NCI-H2171 (cell line): ENCODE measurements at regions not wholly inside any gene's neighbourhood (a gene's known extent, or its start where the extent isn't known, plus 50 kb on each side); places are given as distances from the start of the nearest gene placed in this dataset.
A peak's percentile ranks its signal among the peaks of the same experiment; 100 is the strongest.

Experiments used
- DNase-seq: peaks from one replicate; lab custom pipeline; 2025; lab: John Stamatoyannopoulos, UW

DNA sequence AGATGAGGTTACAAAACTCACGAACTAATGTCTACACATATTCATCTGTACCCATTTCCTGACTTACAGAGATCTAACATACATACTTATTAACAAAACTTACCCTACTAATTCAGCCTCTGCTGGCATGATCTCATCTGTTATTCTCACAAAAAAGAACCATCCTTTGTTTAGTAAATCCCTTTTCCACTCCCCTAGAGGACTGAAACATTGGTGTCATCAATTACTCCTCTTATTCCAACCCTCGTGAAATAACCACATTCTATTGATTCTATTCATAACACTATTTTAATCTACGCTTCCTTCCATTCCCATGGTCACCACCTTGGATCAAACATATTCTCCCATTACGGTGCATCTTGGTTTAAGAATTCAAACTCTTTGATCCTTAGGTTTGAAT, 505.9 kb downstream of the SI start:
- no peak for DNase-seq

DNA sequence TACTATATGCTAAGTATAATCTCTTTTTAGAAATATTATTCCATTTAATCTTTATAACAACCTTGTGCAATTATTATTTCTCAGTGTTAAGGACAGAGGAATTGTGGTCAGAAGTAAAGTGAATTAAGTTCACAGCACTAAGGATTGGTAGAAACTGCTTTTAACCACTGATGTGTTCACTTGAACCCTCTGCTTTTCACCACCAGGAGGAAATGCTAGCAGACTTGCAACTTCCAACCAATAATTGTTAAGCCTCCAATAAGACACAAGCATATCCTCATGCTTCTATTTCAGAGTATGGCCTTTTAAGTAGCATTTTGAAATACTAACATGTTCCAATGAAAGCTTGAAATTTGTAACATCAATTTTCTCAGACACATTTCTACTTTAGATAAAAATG, 527.4 kb downstream of the SI start:
- DNase-seq, result no peak

DNA sequence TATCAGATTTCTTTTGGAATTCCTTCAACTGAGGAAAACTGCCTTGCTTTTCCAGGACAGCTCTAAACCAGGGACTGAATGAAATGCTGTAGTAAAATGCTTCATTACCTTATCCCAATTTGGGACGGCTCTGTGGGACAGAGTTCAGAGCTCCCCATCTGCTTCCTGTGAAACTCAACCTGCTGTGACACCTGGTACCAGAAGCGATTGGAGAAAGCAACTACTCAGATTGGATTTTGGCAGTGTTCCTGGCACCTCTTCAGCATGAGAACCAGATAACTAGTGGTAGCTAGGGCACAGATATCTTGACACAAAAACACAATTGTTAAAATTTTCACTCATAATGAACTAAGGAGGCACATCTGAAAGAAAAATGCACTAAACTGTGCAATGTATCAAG, 539.1 kb downstream of the SI start:
- peak; percentile 95 for DNase-seq

DNA sequence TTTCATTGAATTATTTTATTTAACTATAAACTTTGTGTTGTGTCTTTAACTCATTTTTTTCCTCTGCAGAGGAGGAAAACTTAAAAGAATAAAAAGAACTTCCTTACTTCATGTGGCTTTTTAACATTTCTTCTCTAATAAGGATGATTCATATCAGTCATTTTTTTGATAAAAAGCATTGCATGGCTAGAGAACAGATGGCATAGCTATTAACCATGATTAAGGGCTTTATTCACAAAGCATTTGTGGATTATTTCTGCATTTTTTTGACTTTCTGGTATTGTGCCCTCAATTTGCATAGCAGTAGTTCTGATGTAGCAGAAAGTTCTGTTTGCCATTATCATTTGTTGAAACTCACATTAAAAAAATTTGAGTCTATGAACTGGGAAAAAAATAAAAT, 540.8 kb downstream of the SI start:
- peak; percentile 44 for DNase-seq

DNA sequence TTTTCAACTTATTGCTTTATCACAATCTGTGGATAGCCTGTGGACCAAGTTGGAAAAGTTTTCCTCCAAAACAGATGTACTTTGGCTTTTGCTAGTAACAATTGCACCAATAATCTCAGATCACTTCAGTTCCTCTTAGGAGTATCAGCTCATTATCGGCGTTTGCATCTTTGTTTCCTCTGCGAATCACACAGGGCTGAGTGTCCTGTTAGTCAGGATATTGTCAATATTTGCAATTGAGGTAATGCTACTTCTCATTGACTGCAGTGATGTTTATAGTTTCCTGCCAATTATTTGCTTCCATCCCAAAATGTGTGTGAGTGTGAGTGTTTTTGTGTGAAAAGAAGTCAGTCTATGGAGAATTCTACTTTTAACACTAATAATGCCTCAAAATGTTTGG, 545.0 kb downstream of the SI start:
- no peak for DNase-seq

DNA sequence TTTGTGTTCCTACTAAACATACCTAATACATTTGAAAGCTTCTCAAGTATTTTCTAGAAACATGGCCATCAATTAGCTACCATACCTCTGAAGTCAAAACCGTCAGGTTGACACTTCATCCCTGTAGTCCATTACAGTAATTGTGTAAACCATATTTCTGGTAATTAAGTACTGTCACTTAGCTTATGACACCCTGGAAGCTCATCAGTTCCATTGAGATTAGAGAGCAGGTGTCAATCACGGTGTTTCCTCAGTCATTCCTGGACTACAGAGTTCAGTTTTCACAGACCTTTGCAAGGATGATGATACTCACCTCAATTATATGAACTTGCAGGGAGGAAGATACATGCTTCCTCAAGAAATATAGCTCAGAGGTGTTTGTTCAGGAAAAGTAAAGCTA, 552.0 kb downstream of the SI start:
- DNase-seq, result no peak

DNA sequence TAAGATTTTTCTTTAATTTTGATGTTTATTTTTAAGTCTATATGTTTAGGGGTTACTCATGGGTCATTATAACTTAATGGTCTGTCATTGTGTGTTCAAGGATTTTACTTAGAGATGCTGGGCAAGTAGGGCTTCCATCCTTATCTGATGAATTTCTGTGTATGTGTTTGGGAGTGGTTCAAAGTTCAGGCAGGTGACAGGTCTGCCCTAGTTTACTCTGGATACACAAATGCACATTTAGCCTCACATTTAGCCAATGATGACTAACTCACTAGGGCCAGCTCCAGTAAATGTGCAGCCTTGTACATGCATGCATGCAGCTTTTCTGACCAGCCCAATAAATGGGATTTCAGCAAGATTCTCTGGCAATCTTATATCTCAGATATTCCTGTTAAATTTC, 554.1 kb downstream of the SI start:
- no peak for DNase-seq

DNA sequence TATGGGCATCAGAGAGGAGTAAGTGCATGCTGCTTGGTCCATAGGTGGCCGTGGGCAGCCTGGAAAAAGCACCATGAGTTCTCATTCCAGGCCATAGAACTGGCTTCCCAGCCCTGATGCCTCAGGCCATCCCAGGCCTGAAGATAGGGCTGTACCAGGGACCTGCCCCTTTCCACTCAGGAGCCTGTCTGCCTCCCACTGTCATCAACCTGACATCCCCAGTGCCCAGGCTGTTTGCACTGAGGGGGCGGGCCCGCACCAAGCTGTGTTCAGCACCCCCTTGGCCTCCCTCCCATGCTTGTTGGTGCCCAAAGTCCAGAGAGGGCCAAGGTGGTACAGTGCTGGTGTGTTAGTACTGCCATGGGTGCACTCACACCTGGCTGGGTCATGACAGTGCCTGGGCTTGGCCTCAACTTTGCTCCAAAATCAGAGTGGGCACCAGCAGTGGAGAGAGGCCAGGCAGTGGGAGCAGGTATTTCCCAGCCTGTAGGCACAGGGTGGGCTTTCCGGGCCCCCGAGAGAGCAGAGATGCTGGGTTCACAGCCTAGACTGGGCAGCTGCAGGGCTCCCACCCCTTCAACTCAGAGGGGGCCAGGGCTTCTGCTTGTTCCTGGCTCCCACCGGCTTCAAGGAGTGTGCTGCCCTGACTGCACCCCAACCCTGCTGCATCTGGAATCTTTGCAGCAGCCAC, 556.1 kb downstream of the SI start:
- no peak for DNase-seq

DNA sequence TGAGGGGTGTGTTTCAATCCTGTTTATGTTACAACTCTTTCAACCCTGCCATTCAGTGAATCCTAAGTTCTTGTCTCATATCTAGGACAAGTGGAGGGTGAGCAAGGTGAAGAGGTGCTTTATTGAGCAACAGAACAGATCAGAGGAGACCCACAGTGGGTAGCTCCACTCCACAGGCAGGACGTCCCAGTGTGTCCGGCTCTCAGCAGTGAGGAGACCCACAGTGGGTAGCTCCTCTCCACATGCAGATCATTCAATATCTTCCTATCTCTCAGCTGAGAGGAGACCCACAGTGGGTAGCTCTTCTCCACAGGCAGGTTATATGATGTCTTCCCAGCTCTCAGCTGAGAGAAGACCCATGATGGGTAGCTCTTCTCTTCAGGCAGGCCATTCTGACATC, 556.7 kb downstream of the SI start:
- no peak for DNase-seq

DNA sequence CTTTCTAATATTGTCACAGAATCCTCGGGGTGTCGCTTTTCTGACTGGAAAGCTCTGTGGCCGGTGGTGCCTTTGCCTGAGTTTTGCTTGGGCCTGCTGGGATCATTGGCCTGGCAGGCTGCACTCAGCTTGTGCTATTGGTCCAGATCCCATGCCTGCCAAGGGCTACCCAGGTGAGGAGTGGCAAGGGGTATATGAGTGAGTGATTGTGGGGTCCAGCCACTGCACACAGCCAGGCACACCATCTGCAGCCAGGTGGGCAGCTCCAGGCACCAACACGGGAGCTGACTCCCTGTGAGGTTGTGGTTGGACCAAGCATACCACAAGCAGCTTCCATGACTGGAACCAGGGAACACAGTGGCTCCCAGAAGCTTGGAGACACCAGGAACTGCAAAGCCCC, 557.2 kb downstream of the SI start:
- DNase-seq, result no peak

DNA sequence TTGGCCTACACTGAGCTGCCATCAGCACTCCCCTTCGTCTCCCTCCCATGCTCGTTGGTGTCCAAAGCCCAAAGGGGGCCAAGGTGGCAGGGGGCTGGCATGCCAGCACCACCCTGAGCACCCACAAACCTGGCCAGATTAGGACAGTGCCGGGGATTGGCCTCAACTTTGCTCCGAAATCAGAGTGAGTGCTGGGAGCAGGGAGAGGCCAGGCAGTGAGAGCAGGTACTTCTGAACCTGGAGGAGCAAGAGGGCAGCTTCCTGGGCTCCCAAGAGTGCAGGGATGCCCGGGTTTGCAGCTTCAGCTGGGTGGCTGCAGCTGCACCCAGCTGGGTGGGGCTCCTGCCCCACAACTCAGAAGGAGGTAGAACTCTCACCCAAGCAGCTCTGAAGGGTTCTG, 563.0 kb downstream of the SI start:
- DNase-seq, result no peak

DNA sequence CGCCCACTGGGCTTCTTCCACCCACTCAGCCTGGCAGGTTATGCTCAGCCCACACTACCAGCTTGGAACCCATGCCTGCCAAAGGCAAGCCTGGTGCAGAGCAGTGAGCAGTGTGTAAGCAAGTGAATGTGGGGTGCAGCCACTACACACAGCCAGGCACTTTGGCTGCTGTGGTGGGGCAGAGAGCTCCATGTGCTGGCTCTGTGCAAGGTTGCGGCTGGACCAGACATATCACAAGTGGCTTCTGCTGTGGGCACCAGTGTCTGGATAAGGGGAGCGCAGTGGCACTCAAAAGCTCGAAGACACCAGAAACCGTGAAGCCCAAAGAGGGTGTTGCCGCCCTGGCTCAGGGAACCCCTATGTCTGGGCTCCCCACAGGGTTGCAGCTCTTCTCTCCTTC, 563.7 kb downstream of the SI start:
- DNase-seq, result no peak

DNA sequence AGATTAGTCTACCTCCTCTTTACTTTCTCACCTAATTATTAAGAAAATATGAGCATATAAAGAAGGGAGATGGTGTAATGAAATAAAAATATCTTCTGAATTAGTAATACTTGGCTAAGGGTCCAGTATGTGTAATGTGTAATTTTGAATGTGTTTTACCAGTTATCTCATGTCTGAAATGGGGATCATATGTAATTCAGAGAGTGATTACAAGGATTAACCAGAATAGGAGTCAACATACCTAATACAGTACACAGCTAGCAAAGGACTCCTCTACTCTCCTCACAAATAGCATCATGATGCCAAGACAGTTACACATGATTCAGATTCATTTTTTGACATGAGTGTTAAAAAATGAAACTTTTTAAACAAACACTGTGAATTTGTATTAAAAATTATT, 570.4 kb downstream of the SI start:
- no peak for DNase-seq

DNA sequence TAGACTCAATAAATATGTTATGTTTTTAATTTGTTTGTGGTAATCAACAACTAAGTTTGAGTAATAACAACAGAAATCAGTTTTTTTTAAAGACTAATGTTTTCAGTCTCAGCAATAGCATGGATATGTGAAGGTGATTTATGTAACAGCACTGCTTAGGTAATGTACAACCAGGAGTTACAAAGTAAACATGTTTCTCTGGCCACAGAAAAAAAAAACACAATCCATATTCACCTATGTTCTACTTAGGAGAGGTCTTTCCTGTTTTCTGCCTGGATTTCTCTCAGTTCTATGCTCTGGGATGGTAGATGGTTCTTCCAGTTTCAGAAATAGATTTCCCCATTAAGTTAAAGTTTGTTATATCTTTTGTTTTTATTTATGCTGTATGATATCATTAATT, 579.4 kb downstream of the SI start:
- DNase-seq, result no peak

DNA sequence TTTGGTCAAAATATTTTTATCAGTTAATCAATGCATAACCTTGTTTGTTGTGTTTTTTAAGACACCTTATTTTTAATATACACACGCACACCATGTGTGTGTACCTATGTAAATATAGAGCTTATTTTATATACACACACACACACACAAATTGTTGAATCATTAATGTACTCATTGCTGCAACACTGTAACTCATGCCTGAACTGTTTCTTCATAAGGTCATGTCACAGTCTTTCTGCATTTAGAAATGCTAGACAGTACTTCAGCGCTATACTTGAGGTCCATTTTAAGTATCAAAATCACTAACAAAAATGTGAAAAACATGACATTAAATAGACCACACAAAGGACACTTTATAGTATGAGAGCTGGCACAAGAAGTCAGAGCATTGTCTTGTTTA, 589.4 kb downstream of the SI start:
- DNase-seq, result no peak

DNA sequence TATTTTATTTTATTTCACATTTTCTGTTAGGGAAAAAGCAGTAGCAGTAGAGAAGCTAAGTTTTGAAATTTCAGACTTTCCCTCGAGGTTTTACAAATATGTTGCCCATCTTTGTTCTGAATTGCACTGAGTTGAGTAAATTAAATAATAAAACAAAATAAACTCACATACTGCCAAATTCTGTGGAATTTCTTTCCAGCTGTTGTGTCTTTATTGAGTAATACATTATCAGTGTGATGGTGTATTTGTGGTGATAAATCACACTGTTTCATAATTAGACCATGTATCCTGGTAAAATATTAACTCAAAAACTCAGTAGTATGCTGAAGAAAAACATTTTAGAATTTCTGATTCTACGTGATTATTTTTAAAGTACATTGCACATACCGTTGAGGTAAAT, 592.1 kb downstream of the SI start:
- no peak for DNase-seq

DNA sequence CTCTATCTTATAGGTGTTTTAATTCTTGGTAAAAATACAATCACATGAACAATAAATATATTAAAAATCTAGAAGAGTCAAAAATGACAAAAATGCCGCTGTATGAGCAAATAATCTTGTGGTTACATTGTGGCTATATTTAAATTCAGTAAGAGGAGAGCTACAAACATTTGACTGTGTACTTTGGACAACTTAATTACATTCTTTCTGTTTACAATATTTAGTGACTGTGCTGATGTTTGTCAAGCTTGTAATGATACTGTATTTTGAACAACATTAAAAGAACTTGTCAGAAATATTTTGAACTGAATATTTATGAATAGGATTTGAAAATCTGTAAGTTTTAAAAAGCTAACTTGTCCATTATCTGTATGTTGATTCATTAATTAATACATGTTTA, 598.3 kb downstream of the SI start:
- DNase-seq, result no peak

DNA sequence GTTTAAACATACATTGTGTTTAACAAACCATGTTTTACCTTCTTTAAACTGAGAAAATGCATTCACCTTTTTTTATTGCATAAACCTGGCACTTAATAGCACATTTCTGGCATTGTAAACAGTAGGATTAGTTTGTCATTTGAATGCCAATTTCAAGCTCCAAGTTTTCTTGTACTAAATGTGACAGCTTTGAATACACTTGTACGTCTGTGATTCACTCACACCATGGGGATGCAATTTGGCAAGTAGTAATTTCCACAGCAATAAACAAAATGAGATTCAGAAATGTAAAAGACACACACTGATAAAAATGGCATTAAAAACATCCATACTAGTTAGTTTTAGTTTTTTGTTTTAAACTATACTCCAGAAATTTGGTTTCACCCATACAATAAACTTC, 598.9 kb downstream of the SI start:
- DNase-seq, result no peak

DNA sequence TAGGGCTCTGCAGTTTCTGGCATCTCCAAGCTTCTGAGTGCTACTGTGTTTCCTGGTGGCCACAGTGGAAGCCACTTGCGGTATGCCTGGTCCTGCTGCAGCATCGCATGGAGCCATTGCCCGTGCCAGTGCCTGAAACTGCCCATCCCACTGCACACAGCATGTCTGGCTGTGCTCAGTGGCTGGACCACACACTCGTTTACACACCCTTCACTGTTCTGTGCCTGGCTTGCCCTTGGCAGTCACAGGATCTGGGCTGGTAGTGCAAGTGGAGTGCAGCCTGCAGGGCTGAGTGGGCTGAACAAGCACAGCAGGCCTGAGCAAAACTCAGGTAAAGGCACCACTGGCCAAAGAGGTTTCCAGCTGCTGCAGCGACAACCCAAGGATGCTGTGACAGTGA, 600.0 kb downstream of the SI start:
- DNase-seq, result no peak

DNA sequence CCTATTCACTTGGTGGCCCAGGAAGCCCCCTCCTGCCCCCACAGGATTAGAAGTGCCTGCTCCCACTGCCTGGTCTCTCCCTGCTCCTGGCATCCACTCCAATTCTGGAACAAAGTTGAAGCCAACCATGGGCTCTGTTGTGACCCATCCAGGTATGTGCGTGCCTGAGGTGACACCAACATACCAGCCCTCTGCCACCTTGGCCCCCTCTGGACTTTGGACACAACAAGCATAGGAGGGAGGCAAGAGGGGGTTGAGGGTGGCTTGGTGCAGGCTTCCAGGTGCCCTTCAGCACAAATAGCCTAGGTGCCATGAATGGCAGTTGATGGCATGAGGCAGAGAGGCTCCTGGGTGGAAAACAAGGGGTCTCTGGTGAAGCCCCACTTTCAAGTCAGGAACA, 600.9 kb downstream of the SI start:
- DNase-seq, result no peak

DNA sequence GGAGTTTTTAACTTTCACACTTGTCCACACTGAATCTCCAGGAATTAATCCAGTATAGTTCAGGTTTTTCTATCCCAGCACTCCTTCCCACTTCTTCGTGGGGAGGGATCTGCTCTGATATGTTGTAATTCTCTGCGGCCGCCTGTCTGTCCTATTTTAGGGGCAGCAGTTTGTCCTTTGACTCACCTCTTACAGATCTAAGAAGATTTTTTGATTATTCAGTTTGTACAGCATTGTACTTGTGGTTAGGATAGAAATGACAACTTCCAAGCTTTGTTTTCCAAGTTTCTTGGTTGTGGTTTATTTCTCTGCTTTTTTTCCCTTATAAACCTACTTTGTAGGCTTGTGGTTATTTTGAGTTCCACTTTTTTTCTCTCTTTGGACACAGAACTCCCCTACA, 601.7 kb downstream of the SI start:
- DNase-seq, result no peak

DNA sequence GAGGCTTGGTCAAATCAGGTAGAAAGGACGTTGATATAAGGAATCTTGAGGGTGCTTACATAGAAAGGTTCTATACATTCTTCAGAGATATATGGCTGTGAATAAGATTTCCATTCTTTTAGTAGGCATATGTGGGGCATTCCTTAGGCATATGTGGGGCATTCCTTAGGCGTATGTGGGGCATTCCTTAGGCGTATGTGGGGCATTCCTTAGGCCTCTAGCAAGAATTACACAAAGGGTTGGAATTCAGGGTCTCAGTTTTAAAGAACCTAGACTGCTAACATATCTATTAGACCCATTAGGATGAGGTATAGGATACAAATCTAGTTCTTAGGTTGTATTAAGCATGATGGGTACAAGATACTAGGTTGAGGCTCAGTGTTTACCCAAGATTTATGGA, 607.8 kb downstream of the SI start:
- DNase-seq, result no peak

DNA sequence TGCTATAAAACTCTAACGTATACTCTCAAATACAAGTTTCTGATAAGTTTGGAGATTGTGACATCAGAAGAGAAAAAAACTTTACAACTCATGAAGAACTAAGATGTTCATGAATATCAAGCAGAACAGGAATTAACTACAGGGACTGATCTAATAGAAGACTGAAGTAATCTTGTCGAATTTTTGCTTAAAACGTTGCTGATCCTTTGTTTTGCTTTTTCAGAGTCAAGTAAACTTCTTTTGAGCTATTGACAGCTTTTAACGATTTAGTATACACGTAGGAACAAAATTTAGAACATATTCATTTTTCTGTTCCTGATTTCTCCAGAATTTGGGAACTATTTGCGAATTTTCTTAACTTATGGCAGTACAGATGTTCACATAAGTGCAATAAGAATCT, 610.2 kb downstream of the SI start:
- no peak for DNase-seq

DNA sequence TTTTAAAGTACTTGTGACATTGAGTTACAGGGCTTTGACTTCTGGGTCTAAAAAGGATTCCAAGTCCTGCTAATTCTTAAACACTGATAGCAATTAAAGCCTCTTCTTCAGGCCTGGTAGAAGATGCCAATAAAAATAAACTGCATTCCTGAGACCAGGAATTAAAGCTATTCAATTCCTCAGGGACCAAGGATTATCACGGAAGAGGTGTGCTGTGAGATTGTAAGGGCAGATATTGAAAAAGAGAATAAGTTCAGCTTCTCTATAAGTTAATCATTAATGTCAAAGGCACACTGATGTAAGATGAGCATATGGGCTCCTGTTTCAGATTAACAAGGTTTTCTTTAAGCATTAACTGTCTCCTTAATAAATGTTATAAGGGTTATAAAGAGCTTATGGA, 611.3 kb downstream of the SI start:
- no peak for DNase-seq

DNA sequence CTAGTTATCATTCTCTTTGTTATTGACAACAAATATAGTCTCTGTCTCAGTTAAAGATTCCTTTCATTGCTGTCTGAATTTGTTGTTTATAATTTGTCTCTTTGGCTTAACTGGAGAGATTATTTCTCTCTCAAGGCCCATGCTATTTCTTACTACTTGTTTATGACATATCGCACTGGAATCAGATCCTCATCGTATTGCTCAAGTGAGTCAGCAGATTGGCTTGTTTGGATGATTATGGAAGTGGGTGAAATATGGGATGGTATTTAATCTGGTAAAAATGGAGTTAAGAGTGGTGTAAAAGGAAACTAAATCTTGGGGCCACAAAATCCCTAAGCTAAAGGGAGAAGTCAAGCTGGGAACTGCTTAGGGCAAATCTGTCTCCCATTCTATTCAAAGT, 613.1 kb downstream of the SI start:
- no peak for DNase-seq
